HuH-7 (cell line): ENCODE measurements at regions not wholly inside any gene's neighbourhood (a gene's known extent, or its start where the extent isn't known, plus 50 kb on each side); places are given as distances from the start of the nearest gene placed in this dataset.
A peak's percentile ranks its signal among the peaks of the same experiment; 100 is the strongest.

Experiments used
- DNase-seq: peaks from one replicate; pipeline ENCODE4 v3.0.0; 2011; ENCODE audit warnings: low spot score

GRCh38 chr3:34011171-34012101 is 213.0 kb downstream of the PDCD6IP start:
- DNase-seq, result peak; percentile 29

- peak; percentile 19 for DNase-seq
These were observed 213.7 kb downstream of the PDCD6IP start for GRCh38 chr3:34012102-34012461.

GRCh38 chr3:34013818-34014570 is 215.6 kb downstream of the PDCD6IP start:
- no peak for DNase-seq

GRCh38 chr3:34015204-34016142 is 217.0 kb downstream of the PDCD6IP start:
- peak; percentile 13 for DNase-seq

- DNase-seq, result no peak
These were observed 218.6 kb downstream of the PDCD6IP start for GRCh38 chr3:34016925-34017587.

GRCh38 chr3:34017757-34018156 is 219.3 kb downstream of the PDCD6IP start:
- no peak for DNase-seq

- DNase-seq, result no peak
These were observed 220.7 kb downstream of the PDCD6IP start for GRCh38 chr3:34019158-34019557.

- no peak for DNase-seq
These were observed 221.7 kb downstream of the PDCD6IP start for GRCh38 chr3:34020170-34020569.

GRCh38 chr3:34020726-34021680 is 222.6 kb downstream of the PDCD6IP start:
- no peak for DNase-seq

- no peak for DNase-seq
These were observed 223.7 kb downstream of the PDCD6IP start for GRCh38 chr3:34022147-34022546.

GRCh38 chr3:34024447-34025240 is 226.2 kb downstream of the PDCD6IP start:
- DNase-seq, result no peak

- DNase-seq, result no peak
These were observed 235.4 kb downstream of the PDCD6IP start for GRCh38 chr3:34033839-34034238.

GRCh38 chr3:34034840-34035239 is 236.4 kb downstream of the PDCD6IP start:
- DNase-seq, result no peak

- no peak for DNase-seq
These were observed 237.3 kb downstream of the PDCD6IP start for GRCh38 chr3:34035775-34036174.

- DNase-seq, result no peak
These were observed 238.8 kb downstream of the PDCD6IP start for GRCh38 chr3:34037260-34037659.

GRCh38 chr3:34038131-34038530 is 239.7 kb downstream of the PDCD6IP start:
- no peak for DNase-seq

GRCh38 chr3:34046154-34046553 is 247.7 kb downstream of the PDCD6IP start:
- DNase-seq, result no peak

GRCh38 chr3:34053626-34054025 is 255.2 kb downstream of the PDCD6IP start:
- no peak for DNase-seq

- DNase-seq, result no peak
These were observed 257.9 kb downstream of the PDCD6IP start for GRCh38 chr3:34056181-34056910.
